Activated naive CD8-positive, alpha-beta T cell treated with anti-CD3 and anti-CD28 coated beads, Interleukin-2, amount 10 ng/mL, durations not matched to agents 7 days and 5 days (primary cell): ENCODE measurements at regions not wholly inside any gene's neighbourhood (a gene's known extent, or its start where the extent isn't known, plus 50 kb on each side); places are given as distances from the start of the nearest gene placed in this dataset.
"Not testable (repeated sequence)": the region's sequence is repeated elsewhere in the genome, so short reads cannot be mapped to it uniquely, and the experiment has no call there.

Source experiments
- ATAC-seq: fragments of 150-1000 bp; cut with Tn5 transposase; one replicate; pipeline ENCODE4 v1.10.0; 2021; ENCODE audit warnings: low read depth, moderate library complexity
- POLR2A ChIA-PET: fragments of 350-600 bp; sonication (Branson Sonifier 250); formaldehyde crosslinking; loops from one replicate; lab custom pipeline; 2021; ENCODE audit warnings: antibody characterized with exemption; lab: Charles Lee
- DNase-seq: peaks from one replicate; pipeline ENCODE4 v3.0.0; 2021
- H3K27ac Mint-ChIP-seq: one replicate; pipeline ENCODE4 v1.8.0; 2022; ENCODE audit warnings: mild to moderate bottlenecking, mixed read lengths
- H3K27me3 Mint-ChIP-seq: one replicate; pipeline ENCODE4 v1.8.0; 2022; ENCODE audit warnings: mild to moderate bottlenecking, moderate library complexity, mixed read lengths
- H3K36me3 Mint-ChIP-seq: one replicate; pipeline ENCODE4 v1.8.0; 2021; ENCODE audit warnings: mild to moderate bottlenecking, mixed read lengths
- H3K4me1 Mint-ChIP-seq: one replicate; pipeline ENCODE4 v1.8.0; 2021; ENCODE audit warnings: mixed read lengths
- H3K4me3 Mint-ChIP-seq: one replicate; pipeline ENCODE4 v1.8.0; 2022; ENCODE audit warnings: mild to moderate bottlenecking, moderate library complexity, mixed read lengths
- H3K9me3 Mint-ChIP-seq: one replicate; pipeline ENCODE4 v1.8.0; 2021; ENCODE audit warnings: mixed read lengths

DNA sequence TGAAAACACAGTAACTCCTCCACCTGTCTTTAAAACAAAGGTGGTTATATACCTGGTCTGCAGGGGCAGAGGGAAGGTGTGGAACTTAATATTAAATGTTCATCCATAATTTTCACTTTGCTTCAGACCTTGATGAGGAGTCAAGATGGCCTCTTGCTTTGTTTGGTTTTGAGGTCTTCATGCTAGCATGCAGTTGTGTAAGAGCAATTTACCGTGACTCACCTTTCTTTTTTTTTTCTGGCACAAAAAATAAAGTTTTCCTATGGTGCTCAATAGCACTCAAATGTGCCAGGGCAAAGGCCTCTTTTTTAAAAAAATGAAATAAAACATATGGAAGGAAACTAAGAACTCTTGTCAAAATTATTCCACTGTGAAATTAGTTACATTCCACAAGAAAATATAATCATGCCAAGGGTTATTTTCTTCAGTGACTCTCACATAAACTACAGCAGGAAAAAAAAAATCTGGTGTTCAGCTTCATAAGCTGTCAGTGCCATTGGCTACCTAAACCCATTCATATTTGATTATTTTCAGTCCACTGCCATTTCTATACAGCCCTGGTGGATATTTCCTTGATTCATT lies 128.2 kb downstream of the SLC7A11 start:
- Mint-ChIP-seq H3K27me3 (peaks cover 2% of the 10 kb centered on the region), H3K36me3 (no peaks in the 10 kb centered on the region), H3K4me1 (no peaks in the 10 kb centered on the region), H3K27ac (no peak overlapping the region), H3K4me3 (no peak overlapping the region), H3K9me3 (no peaks in the 10 kb centered on the region)
- POLR2A ChIA-PET, result no interaction called here
- ATAC-seq (no peak), DNase-seq (no peak)

DNA sequence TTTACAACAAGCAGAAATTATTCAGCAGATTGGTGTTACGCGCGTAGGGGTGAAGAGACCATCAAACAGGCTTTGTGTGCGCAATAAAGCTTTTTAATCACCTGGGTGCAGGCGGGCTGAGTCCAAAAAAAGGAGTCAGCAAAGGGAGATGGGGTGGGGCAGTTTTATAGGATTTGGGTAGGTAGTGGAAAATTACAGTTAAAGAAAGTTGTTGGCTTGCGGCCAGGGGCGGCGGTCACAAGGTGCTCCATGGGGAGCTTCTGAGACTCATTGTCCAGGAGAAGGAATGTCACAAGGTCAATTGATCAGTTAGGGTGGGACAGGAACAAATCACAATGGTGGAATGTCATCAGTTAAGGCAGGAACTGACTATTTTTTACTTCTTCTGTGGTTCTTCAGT lies 129.3 kb downstream of the SLC7A11 start:
- H3K27me3 Mint-ChIP-seq, H3K36me3 Mint-ChIP-seq, POLR2A ChIA-PET, ATAC-seq, DNase-seq, H3K4me3 Mint-ChIP-seq, H3K27ac Mint-ChIP-seq, H3K4me1 Mint-ChIP-seq, H3K9me3 Mint-ChIP-seq: not testable (repeated sequence)

DNA sequence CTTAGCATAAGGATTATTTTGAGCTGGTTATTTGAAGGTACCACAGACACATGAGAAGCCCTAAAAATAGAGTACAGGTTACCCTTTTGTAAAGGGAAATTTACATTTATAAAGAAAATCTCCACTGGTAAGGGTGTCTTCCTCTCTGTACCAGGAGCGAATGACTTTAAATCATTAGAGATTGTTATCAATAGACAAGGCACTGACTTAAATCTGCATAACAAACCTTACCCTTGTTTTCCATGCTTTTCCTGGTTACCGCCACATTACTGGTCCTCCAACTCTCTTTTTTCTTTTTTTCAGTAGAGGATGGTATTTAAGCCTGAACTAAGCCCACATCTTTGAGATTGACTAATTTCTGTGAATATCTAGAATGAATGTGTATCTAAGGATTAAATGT lies 129.8 kb downstream of the SLC7A11 start:
- no peak for ATAC-seq
- Mint-ChIP-seq H3K27ac (no peak overlapping the region), H3K27me3 (peaks cover 4% of the 10 kb centered on the region), H3K4me3 (no peak overlapping the region), H3K36me3 (no peaks in the 10 kb centered on the region), H3K4me1 (no peaks in the 10 kb centered on the region), H3K9me3 (no peaks in the 10 kb centered on the region)
- DNase-seq, result no peak
- POLR2A ChIA-PET, result no interaction called here

DNA sequence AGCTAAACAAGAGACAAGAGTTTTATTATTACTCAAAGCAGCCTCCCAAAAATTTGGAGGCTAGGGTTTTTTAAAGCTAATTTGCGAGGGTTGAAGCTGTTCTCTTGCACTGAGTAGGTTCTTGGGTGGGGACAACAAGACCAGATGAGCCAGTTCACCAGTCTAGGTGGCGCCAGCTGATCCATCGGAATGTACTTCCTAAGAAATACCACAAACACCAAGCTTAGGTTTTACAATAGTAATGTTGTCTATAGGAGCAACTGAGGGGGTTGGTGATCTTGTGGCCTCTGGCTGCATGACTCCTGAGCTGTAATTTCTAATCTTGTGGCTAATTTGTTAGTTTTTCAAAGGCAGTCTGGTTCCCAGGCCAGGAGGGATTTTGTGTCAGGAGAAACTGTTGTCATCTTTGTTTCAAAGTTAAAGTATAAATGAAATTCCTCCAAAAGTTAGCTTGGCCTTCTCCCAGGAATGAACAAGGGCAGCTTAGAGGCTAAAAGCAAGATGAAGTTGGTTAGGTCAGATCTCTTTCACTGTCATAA lies 130.6 kb downstream of the SLC7A11 start:
- Mint-ChIP-seq H3K36me3 (no peaks in the 10 kb centered on the region), H3K4me1 (no peaks in the 10 kb centered on the region)

DNA sequence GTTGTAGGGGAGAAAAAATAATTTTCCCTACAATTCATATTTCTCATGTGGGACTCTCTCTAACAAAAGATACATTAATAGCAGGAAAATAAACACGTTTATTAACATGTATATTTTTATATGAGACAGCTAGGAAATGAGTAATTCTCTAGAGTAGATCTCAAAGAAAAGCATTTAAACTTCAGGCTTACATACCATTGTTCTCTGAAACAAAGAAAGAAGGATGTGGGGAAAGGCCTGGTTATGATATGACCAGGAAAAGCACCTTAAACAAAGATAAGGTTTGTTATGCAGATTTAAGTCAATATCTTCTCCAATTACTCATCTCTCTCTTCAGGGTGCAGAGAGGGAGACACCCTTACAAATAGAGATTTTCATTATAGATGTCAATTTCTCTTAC lies 131.3 kb downstream of the SLC7A11 start:
- POLR2A ChIA-PET, result no interaction called here
- Mint-ChIP-seq H3K4me1 (no peaks in the 10 kb centered on the region), H3K27ac (no peak overlapping the region), H3K27me3 (peaks cover 4% of the 10 kb centered on the region), H3K36me3 (no peaks in the 10 kb centered on the region), H3K4me3 (no peak overlapping the region), H3K9me3 (no peaks in the 10 kb centered on the region)
- no peak for ATAC-seq
- no peak for DNase-seq

More for the DNA sequence above, 130.6 kb downstream of the SLC7A11 start:
- ATAC-seq (no peak), DNase-seq (no peak)
- no peak overlapping the region for H3K4me3 Mint-ChIP-seq
- H3K27ac Mint-ChIP-seq, result no peak overlapping the region
- peaks cover 4% of the 10 kb centered on the region for H3K27me3 Mint-ChIP-seq
- no peaks in the 10 kb centered on the region for H3K9me3 Mint-ChIP-seq
- POLR2A ChIA-PET, result no interaction called here

DNA sequence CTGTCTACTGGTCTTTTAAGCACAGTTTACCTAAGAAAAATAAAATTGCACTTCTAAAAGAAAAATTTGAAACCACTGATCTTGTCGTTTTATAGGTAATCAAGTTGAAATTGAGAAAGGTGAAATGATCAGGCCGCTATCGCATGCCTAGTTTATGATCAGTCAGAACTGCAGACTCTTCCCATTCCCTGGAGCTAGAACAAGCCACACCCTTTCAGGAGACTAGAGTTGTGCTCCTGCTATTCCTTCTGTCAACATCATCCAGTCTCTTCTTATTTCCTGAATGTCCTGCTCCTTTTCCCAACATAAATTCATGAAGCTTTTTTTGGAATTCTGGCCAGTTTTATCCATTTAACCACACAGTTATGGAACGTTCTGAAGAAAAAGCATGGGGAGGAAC lies 135.1 kb downstream of the SLC7A11 start:
- no peak for ATAC-seq
- peaks cover 2% of the 10 kb centered on the region for H3K27me3 Mint-ChIP-seq
- DNase-seq, result no peak
- H3K4me1 Mint-ChIP-seq, result no peaks in the 10 kb centered on the region
- H3K4me3 Mint-ChIP-seq, result no peak overlapping the region
- no peaks in the 10 kb centered on the region for H3K36me3 Mint-ChIP-seq
- POLR2A ChIA-PET, result no interaction called here
- no peaks in the 10 kb centered on the region for H3K9me3 Mint-ChIP-seq
- H3K27ac Mint-ChIP-seq, result no peak overlapping the region

DNA sequence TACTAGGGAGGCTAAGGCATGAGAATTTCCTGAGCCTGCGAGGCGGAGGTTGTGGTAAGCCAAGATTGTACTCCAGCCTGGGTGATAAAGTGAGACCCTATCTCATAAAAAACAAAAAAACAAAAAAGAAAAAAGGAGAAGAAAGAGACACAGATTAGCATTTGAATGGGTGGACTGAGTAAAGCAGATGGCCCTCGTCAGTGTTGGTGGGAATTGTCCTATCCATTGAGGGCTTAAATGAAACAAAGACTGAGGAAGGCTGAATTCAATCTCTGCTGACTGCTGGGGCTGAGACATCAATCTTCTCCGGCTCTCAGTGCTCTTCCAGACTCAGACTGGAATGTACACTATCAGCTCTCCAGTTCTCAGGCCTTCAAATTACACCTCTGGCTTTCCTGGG lies 136.8 kb downstream of the SLC7A11 start:
- H3K4me3 Mint-ChIP-seq, result no peak overlapping the region
- no peaks in the 10 kb centered on the region for H3K9me3 Mint-ChIP-seq
- no peak for DNase-seq
- POLR2A ChIA-PET, result no interaction called here
- no peak overlapping the region for H3K27ac Mint-ChIP-seq
- H3K36me3 Mint-ChIP-seq, result no peaks in the 10 kb centered on the region
- ATAC-seq, result no peak
- H3K27me3 Mint-ChIP-seq, result peaks cover 2% of the 10 kb centered on the region
- H3K4me1 Mint-ChIP-seq, result no peaks in the 10 kb centered on the region

DNA sequence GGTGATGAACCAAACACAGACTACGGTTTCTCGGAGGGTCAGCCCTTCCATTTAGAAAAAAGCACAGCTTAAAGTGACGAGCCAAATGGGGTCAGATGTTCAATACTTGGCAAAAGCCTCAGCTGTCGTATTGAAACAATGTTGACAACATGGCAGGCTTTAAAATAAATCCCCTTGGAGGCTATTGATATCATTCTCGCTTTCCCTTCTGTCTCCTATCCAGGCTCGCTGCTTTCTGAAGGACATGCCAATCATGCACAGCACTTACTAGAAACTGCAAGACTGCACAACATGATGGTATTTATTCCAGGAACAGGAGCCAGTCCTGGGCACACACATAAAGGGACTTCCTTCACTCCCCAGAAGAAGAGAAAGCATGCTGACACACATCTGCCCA lies 137.9 kb downstream of the SLC7A11 start:
- Mint-ChIP-seq H3K27me3 (peaks cover 2% of the 10 kb centered on the region), H3K4me3 (no peak overlapping the region), H3K9me3 (no peaks in the 10 kb centered on the region), H3K27ac (no peak overlapping the region), H3K36me3 (no peaks in the 10 kb centered on the region), H3K4me1 (no peaks in the 10 kb centered on the region)
- DNase-seq (no peak), ATAC-seq (no peak)
- POLR2A ChIA-PET, result no interaction called here

DNA sequence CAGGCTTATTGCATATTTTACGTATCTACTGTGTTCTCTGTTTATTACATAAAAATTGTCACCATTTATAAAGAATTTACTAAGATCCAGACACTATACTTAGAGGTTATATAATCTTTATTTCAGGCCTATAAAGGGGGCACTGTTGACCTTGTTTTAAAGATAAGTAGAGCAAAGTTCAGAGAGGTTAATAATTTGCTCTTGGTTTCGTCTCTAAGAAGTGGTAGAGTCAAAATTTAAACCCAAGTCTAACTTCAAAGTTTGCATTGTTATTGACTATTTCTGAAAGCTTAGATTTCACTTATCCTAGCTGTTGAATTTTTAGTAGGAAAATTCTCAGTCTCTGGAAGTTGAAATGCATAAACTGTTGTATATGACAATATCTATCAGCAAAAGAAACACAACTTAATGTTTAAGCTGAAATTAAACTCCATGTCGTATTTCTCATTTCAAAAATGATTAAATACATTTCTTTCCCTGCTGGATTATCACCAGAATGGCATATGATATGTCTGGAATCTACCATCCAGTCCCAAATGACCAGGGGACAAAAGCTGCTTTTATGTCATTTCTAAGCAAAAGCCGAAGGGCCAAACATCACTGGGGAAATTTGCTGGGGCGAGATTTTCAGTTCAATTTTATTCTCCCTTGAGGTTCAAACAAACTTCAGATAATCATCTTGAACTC lies 138.4 kb downstream of the SLC7A11 start:
- DNase-seq (no peak), ATAC-seq (no peak)
- POLR2A ChIA-PET, result no interaction called here
- no peaks in the 10 kb centered on the region for H3K4me1 Mint-ChIP-seq
- H3K27me3 Mint-ChIP-seq, result peaks cover under 1% of the 10 kb centered on the region
- no peak overlapping the region for H3K4me3 Mint-ChIP-seq
- H3K36me3 Mint-ChIP-seq, result no peaks in the 10 kb centered on the region
- no peak overlapping the region for H3K27ac Mint-ChIP-seq
- no peaks in the 10 kb centered on the region for H3K9me3 Mint-ChIP-seq

DNA sequence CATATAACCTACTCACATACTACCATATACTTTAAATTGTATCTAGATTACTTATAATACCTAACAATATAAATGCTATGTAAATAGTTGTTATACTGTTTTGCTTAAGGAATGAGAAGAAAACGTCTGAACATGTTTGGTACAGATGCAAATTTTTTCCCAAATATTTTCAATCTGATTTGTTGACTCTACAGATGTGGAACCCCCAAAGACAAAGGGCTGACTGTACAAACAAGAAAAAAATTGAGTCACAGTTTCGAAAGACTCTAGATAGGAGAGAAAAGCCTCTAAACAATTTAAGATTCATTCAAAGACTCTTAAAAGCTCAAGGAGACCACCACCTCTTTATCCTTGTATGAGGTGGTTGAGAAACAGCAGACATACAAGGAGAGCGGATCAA lies 142.8 kb downstream of the SLC7A11 start:
- no peaks in the 10 kb centered on the region for H3K27me3 Mint-ChIP-seq
- no peaks in the 10 kb centered on the region for H3K4me1 Mint-ChIP-seq
- POLR2A ChIA-PET, result no interaction called here
- H3K36me3 Mint-ChIP-seq, result no peaks in the 10 kb centered on the region
- no peak for DNase-seq
- H3K9me3 Mint-ChIP-seq, result no peaks in the 10 kb centered on the region
- no peak for ATAC-seq
- H3K4me3 Mint-ChIP-seq, result no peak overlapping the region
- no peak overlapping the region for H3K27ac Mint-ChIP-seq

DNA sequence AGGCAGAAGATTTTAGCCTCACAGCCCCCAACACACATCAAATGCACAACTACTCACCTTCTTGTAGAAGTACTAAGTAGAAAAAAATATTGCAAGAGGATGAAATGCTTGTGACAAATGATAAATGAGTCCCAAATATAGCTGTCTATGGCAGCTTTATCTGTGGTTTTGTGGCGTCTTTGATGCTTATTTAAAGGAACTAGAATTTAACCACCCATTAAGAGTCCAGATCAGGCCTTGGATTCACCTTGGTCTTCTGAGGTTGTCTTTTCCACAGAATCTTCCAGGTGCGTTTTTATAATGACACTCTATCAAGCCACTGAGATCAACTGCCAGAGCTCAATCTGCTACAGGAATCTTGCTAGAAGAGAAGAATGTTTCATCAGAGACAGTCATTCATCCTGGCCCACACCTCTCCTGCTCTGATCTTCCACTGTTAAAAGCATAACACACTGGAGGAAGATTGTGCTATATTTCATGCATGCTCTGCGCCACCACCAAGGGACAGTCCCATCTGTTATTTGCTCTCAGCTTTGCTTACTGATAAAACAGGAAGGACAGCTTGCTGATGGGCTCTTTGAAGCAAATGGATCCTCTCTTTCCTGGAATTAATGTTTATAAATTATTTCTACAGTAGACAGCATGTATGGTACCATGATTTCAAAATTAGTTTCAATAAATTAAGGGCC lies 144.1 kb downstream of the SLC7A11 start:
- DNase-seq (no peak), ATAC-seq (no peak)
- H3K4me3 Mint-ChIP-seq, result no peak overlapping the region
- no peak overlapping the region for H3K27ac Mint-ChIP-seq
- POLR2A ChIA-PET, result no interaction called here
- no peaks in the 10 kb centered on the region for H3K4me1 Mint-ChIP-seq
- H3K36me3 Mint-ChIP-seq, result no peaks in the 10 kb centered on the region
- H3K9me3 Mint-ChIP-seq, result no peaks in the 10 kb centered on the region
- H3K27me3 Mint-ChIP-seq, result peaks cover under 1% of the 10 kb centered on the region

DNA sequence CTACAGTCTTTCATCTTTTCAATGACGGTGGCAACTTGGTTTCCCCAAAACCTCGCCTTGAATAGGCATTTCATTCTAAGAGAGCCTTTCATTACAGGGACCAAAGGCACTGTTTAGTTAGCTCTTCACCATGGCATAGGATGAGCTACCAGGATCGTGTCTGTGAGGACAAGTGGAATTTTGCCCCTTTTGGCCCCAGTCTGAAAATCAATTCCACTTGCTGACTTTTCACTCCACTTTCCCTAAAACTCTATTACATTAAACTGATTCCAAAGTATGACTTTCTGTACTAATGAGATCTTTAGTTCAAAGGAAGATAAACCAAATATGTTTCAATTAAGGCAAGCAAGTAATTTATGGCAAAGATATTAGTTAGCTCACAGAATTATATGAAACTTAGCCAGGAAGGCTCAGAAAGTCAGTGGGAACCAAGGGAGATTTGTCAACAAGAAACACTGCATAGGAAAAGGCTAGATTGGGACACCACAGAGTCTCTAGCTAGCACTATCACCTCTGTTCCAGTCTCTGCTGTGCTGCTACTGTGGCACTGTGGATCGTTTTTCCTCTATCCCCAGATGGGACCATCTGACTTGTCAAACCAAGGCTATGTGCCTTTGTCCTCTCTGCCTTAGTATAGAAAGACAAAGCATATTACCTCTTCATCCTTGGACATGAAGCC lies 145.6 kb downstream of the SLC7A11 start:
- no peaks in the 10 kb centered on the region for H3K36me3 Mint-ChIP-seq

DNA sequence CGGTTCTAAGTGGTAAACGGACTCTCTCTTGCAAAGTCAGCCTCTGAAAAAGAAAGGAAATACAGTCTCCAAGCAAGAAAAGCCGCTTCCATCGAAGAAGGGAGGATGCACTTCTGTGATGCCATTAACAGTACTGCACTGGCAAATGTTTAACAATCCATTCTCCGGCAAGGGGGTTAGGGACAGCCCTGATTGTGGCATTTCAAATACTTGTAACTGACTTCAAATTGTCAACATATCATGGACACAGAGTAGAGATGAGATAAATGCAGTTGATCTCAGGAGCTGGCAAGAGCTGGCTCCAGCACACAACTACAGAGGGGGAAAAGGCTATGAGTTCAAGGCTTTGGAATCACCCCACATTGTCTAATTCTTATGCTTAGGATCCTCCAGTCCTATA lies 146.8 kb downstream of the SLC7A11 start:
- H3K27me3 Mint-ChIP-seq, result peaks cover 2% of the 10 kb centered on the region
- no peaks in the 10 kb centered on the region for H3K36me3 Mint-ChIP-seq
- DNase-seq (no peak), ATAC-seq (no peak)
- H3K4me1 Mint-ChIP-seq, result no peaks in the 10 kb centered on the region
- POLR2A ChIA-PET, result no interaction called here
- no peak overlapping the region for H3K4me3 Mint-ChIP-seq
- H3K9me3 Mint-ChIP-seq, result no peaks in the 10 kb centered on the region
- H3K27ac Mint-ChIP-seq, result no peak overlapping the region

More for the DNA sequence above, 145.6 kb downstream of the SLC7A11 start:
- Mint-ChIP-seq H3K27ac (no peak overlapping the region), H3K27me3 (peaks cover 2% of the 10 kb centered on the region), H3K4me1 (no peaks in the 10 kb centered on the region), H3K9me3 (no peaks in the 10 kb centered on the region), H3K4me3 (no peak overlapping the region)
- POLR2A ChIA-PET, result interaction anchor here (0.6 kb wide), 1 partner anchor 35 kb away, joined by 3 read pairs; no protein-coding TSS in a partner anchor
- no peak for ATAC-seq
- DNase-seq, result no peak
